ENCODE measurements at regions not wholly inside any gene's neighbourhood (a gene's known extent, or its start where the extent isn't known, plus 50 kb on each side); places are given as distances from the start of the nearest gene placed in this dataset.
"Not testable (repeated sequence)": the region's sequence is repeated elsewhere in the genome, so short reads cannot be mapped to it uniquely, and the experiment has no call there.

DNA sequence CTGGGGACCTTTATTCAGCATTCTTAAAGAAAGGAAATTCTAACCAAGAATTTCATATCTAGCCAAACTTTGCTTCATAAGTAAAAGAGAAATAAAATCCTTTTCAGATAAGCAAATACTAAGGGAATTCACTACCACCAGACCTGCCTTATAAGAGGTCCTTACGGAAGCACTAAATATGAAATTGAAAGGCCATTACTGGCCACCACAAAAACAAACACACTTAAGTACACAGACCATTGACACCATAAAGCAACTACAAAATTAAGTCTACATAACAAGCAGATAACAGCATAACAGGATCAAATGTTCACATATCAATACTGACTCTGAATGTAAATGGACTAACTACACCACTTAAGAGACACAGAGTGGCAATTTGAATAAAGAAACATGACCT lies 361.4 kb upstream of the POU5F2 start:
- DNase-seq: no peak

- DNase-seq: not testable (repeated sequence)
Observed at GRCh38 chr5:94097384-94097783, 356.0 kb upstream of the POU5F2 start.

GRCh38 chr5:94094793-94095441 lies 353.5 kb upstream of the POU5F2 start:
- no peak for DNase-seq

DNA sequence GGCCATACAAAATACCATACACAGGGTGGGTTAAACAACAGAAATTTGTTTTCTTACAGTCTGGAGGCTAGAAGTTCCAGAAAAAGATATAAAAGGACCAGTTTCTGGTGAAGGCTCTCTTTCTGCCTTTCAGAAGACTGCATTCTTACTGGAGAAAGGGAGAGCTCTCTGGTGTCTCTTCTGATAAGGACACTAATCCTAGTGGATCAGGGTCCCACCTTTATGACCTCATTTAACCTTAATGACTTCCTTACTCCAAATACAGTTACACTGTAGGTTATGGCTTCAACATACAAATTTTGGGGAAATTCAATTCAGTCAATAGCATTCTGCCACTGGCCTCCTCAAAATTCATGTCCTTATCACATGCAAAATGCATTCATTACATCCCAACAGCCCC lies 351.9 kb upstream of the POU5F2 start:
- DNase-seq: no peak

DNA sequence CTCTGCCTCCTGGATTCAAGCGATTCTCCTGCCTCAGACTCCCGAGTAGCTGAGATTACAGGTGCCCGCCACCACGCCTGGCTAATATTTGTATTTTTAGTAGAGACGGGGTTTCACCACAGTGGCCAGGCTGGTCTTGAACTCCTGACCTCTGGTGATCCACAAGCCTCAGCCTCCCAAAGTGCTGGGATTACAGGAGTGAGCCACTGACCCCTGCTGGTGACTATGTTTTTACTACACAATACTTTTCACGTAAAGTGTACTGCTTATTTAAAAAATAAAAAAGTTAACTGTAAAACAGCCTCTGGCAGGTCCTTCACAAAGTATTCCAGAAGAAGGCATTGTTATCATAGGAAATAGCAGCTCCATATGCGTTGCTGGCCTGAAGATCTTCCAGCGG lies 345.2 kb upstream of the POU5F2 start:
- not testable (repeated sequence) for DNase-seq

GRCh38 chr5:94086194-94086593 lies 344.8 kb upstream of the POU5F2 start:
- no peak for DNase-seq

GRCh38 chr5:94082405-94082804 lies 341.0 kb upstream of the POU5F2 start:
- no peak for DNase-seq

DNA sequence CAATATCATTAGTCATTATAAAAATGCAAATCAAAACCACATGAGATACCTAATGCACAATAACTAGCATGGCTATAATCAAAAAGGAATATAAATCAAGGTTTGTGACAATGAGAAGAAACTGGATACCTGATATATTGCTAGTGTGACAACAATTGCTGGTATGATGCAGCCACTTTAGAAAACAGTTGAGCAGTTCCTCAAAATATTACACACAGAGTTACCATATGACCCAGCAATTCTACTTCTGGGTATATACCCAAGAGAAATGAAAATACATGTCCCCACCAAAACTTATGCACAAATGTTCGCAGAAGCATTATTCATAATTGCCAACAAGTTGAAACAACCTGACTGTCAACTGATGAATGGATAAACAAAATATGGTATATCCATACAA lies 339.7 kb upstream of the POU5F2 start:
- no peak for DNase-seq

DNA sequence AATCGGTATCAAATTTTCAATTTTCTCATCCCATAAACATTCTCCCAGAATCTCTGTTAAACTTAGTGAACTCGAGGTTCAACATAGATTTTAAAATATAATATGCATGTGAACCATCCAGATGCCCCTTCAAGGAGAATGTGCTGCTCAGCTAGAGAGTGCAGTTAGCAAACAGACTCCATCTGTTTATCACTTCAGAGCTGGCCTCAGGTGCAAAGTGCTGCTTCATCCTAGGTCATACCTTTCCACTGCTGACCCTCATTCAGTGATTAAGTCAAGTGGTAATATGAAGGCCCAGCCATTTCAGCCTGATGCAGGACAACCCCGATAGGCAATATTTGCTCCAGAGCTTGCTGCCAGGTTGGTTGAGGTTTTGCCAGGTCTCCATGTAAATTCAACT lies 339.0 kb upstream of the POU5F2 start:
- no peak for DNase-seq

DNA sequence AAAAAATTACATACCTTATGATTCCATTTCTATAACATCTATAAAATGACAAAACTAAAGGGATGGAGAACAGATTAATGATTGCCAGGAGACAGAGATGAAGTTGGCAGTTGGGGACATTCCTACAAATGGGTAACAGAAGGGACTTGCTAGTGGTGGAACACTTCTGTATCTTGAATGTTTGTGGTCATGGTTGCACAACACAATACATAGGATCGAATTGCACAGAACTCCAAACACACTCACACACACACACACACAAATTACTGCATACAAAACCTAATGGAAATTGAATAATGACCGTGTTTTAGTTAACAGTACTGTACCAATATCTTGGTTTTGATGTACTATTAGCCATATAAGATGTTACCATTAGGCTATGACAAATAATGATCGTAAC lies 330.7 kb upstream of the POU5F2 start:
- no peak for DNase-seq

DNA sequence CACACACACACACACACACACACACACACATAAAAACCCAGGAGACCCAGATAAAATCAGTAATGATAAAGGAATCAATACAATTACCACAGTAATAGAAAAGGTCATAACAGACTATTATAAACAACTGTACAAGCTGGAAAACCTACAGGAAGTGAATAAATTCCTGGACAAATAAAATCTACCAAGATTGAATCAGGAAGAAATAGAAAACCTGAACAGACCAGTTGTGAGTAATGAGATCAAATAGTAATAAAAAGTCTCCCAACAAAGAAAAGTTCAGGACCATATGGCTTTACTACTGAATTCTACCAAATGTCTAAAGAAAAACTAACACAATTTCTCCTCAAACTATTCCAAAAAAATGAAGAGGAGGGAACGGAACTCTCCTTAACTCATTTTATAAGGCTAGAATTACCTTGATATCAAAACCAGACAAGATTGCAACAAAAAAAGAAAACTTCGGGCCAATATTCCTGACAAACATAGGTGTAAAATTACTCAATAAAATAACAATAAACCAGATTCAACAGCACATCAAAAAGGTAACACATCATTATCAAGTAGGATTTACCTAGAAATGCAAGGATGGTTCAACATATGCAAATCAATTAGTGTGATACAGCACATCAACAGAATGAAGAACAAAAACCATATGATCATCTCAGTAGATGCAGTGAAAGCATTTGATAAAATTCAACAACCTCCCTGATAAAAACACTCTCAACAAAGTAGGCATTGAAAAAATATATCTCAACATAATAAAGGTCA lies 325.2 kb upstream of the POU5F2 start:
- DNase-seq: no peak

DNA sequence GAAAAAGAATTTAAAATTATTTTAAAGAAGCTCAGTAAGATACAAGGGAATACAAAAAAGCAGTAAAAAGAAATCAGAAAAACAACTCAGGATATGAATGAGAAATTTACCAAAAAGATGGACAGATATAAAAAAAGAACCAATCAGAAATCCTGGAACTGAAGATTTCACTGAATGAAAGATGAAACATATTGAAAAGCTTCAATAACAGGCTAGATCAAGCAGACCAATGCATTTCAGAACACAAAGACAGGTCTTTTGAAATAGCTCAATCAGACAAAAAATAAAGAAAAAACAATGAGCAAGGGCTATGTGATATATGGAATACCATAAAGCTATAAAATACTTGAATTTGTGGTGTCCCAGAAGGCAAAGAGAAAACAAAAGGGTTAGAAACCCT lies 322.6 kb upstream of the POU5F2 start:
- DNase-seq: no peak

- DNase-seq: no peak
Observed at GRCh38 chr5:94057655-94058054, 316.3 kb upstream of the POU5F2 start.

DNA sequence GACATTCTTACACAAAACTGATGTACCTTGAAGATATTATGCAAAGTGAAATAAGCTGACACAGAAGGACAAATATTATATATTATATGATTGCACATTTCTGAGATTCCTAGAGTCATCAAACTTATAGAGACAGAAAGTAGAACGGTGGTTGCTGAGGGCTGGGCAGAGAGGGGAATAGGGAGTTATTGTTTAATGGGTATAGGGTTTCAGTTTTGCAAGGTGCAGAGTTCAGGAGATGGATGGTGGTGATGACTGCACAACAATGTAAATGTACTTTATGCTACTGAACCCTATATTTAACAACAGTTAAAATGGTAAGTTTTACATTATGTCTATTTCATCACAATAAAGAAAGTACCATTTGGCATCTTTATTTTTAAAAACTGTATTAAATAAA lies 315.8 kb upstream of the POU5F2 start:
- no peak for DNase-seq

GRCh38 chr5:94049307-94049922 lies 308.0 kb upstream of the POU5F2 start:
- DNase-seq: not testable (repeated sequence)

DNA sequence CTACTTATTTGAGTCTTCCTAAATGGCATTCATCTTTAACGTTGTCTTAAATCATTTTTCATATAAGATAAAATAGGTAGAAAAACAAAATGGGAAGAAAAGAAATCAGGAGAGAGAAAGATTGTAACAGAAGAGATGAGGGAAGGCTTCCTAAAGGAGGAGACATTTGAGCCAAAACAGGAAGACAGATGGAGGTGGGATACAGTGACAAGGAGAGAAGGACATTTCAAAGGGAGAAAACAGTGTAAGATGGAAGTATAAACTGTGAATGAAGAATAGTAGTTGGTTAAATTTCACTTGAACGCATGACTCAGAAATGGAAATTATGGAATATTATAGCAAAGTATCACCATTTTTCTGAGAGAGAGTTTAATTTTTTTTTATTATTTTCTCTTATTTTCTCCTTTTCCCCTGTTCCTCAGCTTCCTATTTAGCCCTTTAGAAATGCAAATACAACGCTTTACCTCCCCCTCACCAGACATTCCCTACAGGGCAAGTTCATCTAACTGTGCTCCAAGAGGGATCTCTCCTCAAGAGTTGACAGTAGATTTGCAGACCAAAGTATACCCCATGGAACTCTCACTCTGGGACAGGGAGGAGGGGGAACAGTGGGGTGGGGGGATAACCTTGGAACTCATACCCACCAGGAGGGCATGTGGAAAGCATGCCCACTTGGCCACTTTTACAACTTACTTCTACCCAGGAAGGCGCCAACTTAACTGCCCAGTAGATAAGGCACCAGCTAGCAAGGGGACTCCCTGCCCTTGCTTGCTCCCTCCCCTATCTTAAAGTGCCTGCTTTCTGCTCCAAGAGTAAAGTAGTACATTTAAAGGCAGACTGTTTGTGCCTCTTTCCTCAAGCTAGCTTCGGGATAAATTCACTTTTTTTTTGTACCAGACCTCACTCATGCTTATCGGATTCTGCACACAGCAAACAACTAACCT lies 304.7 kb upstream of the POU5F2 start:
- DNase-seq: no peak

- no peak for DNase-seq
Observed at GRCh38 chr5:94043311-94043710, 301.9 kb upstream of the POU5F2 start.

GRCh38 chr5:94040591-94041148 lies 299.3 kb upstream of the POU5F2 start:
- no peak for DNase-seq

DNA sequence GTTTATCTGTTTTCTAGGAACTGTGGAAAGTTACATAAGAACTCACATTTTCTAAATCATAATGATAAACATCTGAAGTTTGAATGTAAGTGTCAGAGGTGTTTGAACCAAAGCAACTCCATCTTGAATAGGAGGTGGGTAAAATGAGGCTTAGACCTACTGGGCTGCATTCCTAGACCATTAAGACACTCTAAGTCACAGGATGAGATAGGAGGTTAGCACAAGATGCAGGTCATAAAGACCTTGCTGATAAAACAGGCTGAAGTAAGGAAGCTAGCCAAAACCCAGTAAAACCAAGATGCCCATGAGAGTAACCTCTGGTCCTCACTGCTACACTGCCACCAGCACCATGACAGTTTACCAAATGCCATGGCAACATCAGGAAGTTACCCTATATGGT lies 297.7 kb upstream of the POU5F2 start:
- no peak for DNase-seq

DNA sequence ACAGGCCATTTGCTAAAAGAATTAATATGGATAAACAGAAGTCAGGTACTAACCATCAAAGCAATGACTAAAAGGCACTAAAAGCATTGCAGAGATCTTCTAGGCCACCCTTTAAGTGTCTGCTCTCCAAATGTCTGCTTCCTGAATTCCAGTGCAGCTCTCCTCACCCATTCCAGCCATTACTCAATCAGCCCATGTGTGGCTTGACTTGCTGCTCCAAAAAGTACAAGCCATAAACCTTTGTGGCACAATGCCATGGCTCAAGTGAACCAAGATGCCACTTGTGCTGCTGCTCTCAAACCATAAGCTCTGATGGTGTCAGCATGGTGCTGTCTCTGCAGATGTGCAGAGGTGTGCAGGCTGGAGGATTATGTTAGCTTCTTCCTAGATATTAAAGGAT lies 290.2 kb upstream of the POU5F2 start:
- no peak for DNase-seq

GRCh38 chr5:94028001-94028400 lies 286.6 kb upstream of the POU5F2 start:
- no peak for DNase-seq

DNA sequence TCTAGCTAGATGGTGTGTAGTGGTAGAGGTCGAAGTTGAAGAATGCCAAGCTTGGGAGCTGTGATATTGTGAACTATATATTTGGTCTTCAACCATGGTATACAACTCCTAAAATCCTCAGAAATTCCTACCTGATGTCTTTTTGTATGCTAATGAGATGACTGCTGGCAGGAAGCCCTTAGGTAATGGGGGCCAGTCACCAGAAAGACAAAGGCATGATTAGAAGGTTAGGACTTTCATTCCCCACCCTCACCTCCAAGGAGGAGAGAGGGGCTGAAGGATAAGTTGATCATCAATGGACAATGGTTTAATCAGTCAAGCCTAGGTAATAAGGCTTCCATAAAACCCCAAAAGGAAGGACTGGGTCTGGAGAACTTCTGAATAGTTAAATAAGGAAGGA lies 285.7 kb upstream of the POU5F2 start:
- DNase-seq: no peak

All from CD4-positive, alpha-beta T cell treated with Interferon alpha-2 for 1 hour (primary cell).